Endothelial cell of umbilical vein (primary cell): ENCODE measurements at regions not wholly inside any gene's neighbourhood (a gene's known extent, or its start where the extent isn't known, plus 50 kb on each side); places are given as distances from the start of the nearest gene placed in this dataset.

Experiments used
- BruUV-seq: library from RNA; stranded (reverse); fragments of 400-500 nt; replicated peaks from 2 replicates; lab custom pipeline; 2021; lab: Mats Ljungman, UMichigan
- CTCF ChIA-PET: fragments of 300-600, 350-600 bp; sonication (Branson Sonifier 250); formaldehyde crosslinking; loops from one replicate; lab custom pipeline; 2021; ENCODE audit warnings: antibody characterized with exemption, inconsistent platforms; lab: Charles Lee
- POLR2A ChIA-PET: fragments of 300-600, 350-600 bp; sonication (Branson Sonifier 250); formaldehyde crosslinking; loops from one replicate; lab custom pipeline; 2021; ENCODE audit warnings: antibody characterized with exemption, inconsistent platforms; lab: Charles Lee
- DNase-seq: peaks from one replicate; pipeline ENCODE4 v3.0.0-alpha.2; 2011; ENCODE audit warnings: low read depth, low spot score
- FAIRE-seq: peaks from 2 replicates; lab custom pipeline; 2011; peaks lifted over from hg19 to GRCh38; lab: Jason Lieb, UNC
- H2AFZ ChIP-seq: 2 replicates; pipeline ENCODE4 v1.6.0; 2012; ENCODE audit warnings: low read depth, low read length, control low read depth, inconsistent platforms
- H3K27ac ChIP-seq: 2 replicates; pipeline ENCODE4 v1.5.1; 2011; ENCODE audit warnings: low read depth, mild to moderate bottlenecking, control low read depth, low read length, moderate library complexity; ENCODE audit not compliant: insufficient read depth
- H3K27me3 ChIP-seq, 2 experiments: 2 replicates each; pipeline versions ENCODE4 v1.6.0 to v1.6.1; 2011; ENCODE audit warnings: low read length in 2 of 2, mixed read lengths in 1 of 2; ENCODE audit not compliant: control insufficient read depth in 2 of 2, insufficient read depth in 2 of 2
- H3K36me3 ChIP-seq, 2 experiments: 2 replicates in 1 of 2; 3 replicates in 1 of 2; pipeline ENCODE4 v1.5.1; 2011; ENCODE audit warnings: low read length in 2 of 2, mild to moderate bottlenecking in 1 of 2, moderate library complexity in 1 of 2; ENCODE audit not compliant: control insufficient read depth in 2 of 2, insufficient read depth in 2 of 2; ENCODE audit errors: extremely low read depth in 1 of 2
- H3K4me1 ChIP-seq: 3 replicates; pipeline ENCODE4 v1.5.1; 2011; ENCODE audit warnings: mild to moderate bottlenecking, low read length; ENCODE audit not compliant: control insufficient read depth, insufficient read depth; ENCODE audit errors: extremely low read depth
- H3K4me2 ChIP-seq: 2 replicates; pipeline ENCODE4 v1.6.1; 2011; ENCODE audit warnings: low read length, control low read depth, mixed read lengths; ENCODE audit not compliant: insufficient read depth
- H3K4me3 ChIP-seq, 3 experiments: fragments of 200-600 bp in 1 of 3; sonication (generic), shearing (Covaris generic) in 1 of 3; replicated peaks in 1 of 3; 2 replicates each; pipeline ENCODE4 v1.5.1; 2011 to 2016; ENCODE audit warnings: control low read depth in 3 of 3, low read length in 3 of 3, mild to moderate bottlenecking in 2 of 3, inconsistent platforms in 1 of 3, low read depth in 1 of 3, moderate library complexity in 1 of 3; ENCODE audit not compliant: insufficient read depth in 1 of 3
- H3K79me2 ChIP-seq: 2 replicates; pipeline ENCODE4 v1.6.0; 2012; ENCODE audit warnings: low read length, inconsistent platforms; ENCODE audit not compliant: control insufficient read depth, insufficient read depth
- H3K9ac ChIP-seq: replicated peaks from 2 replicates; pipeline ENCODE3; 2011; ENCODE audit warnings: low read length, control low read depth; ENCODE audit not compliant: insufficient read depth; ENCODE audit errors: extremely low read depth
- H3K9me1 ChIP-seq: replicated peaks from 3 replicates; pipeline ENCODE4 v1.6.0; 2011; ENCODE audit warnings: mild to moderate bottlenecking, low read length; ENCODE audit not compliant: control insufficient read depth, insufficient read depth; ENCODE audit errors: extremely low read depth
- H3K9me3 ChIP-seq: replicated peaks from 2 replicates; pipeline ENCODE4 v1.5.1; 2012; ENCODE audit warnings: low read length, inconsistent platforms; ENCODE audit not compliant: control insufficient read depth, insufficient read depth
- H4K20me1 ChIP-seq: replicated peaks from 2 replicates; pipeline ENCODE3; 2011; ENCODE audit warnings: mild to moderate bottlenecking, low read length; ENCODE audit not compliant: control insufficient read depth, insufficient read depth; ENCODE audit errors: extremely low read depth
- CTCF ChIP-seq, 2 donors: IDR thresholded peaks; 1 replicate in 1 of 2; 2 replicates in 1 of 2; pipeline ENCODE4 v1.5.1; 2011; ENCODE audit warnings: low read length in 2 of 2, mild to moderate bottlenecking in 2 of 2, moderate library complexity in 2 of 2, control low read depth in 1 of 2, inconsistent platforms in 1 of 2, low read depth in 1 of 2; ENCODE audit not compliant: insufficient read depth in 1 of 2; ENCODE audit errors: extremely low read depth in 1 of 2
- EZH2 ChIP-seq: IDR thresholded peaks from 2 replicates; pipeline ENCODE4 v1.6.1; 2012; ENCODE audit warnings: borderline replicate concordance, low read depth, mild to moderate bottlenecking, moderate library complexity, low read length, inconsistent platforms; ENCODE audit not compliant: severe bottlenecking
- GATA2 ChIP-seq: IDR thresholded peaks from 2 replicates; pipeline ENCODE4 v1.7.0; 2011; ENCODE audit warnings: low read depth, mild to moderate bottlenecking, moderate library complexity, mixed read lengths, low read length; ENCODE audit not compliant: insufficient read length, insufficient read depth
- POLR2A ChIP-seq: IDR thresholded peaks from 2 replicates; pipeline ENCODE4 v1.6.1; 2012; ENCODE audit warnings: low read depth, mild to moderate bottlenecking, control low read depth, low read length
- POLR2AphosphoS5 ChIP-seq: IDR thresholded peaks from 2 replicates; pipeline ENCODE4 v1.6.1; 2012; ENCODE audit warnings: low read depth, mild to moderate bottlenecking, control low read depth, low read length, moderate library complexity; ENCODE audit not compliant: insufficient read depth
- dilution Hi-C: fragments of 300-500 bp; cut with MboI; formaldehyde crosslinking; loops from one replicate; pipeline ENCODE4 v1.15.0; 2019; ENCODE audit warnings: low sequenced_read_pairs; ENCODE audit not compliant: extremely low pct_ligation_motif_present
- intact Hi-C: fragments of 100-400 bp; cut with micrococcal nuclease; formaldehyde crosslinking; loops from one replicate; pipeline ENCODE4 v1.10.0; 2022
- TF ChIP-seq, protein P1 (sequence below): IDR thresholded peaks from 2 replicates; pipeline ENCODE4 v1.6.1; 2011; ENCODE audit not compliant: insufficient read depth, insufficient read length

DNA sequence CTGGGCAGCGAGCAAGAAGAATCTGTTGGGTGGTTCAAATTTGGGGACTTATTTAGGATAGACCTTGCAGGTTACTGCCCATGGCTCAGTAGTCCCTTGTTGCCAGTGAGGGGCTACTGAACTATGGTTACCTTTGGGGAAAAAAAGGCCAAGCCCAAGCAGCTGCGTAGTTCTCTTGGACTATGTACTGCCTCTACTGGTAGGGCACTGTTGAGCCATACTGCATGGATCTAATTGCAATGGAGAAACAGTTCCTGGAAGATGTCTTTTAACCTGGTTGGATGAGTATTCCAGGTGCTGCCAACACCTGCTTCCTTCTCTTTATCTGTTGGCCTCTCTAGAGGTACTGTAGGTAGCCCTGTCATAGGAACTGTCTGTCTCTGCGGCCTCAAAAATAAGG is 671.9 kb upstream of the CBLB start:
- no TSS peak for BruUV-seq
- ChIA-PET POLR2A (no interaction called here), CTCF (no interaction called here)
- Histone ChIP-seq H3K4me2 (no peak overlapping the region), H3K4me1 (no peaks in the 10 kb centered on the region), H2AFZ (no peak overlapping the region), H3K4me3 (no peak overlapping the region), H3K79me2 (no peaks in the 10 kb centered on the region), H3K9me3 (no peaks in the 10 kb centered on the region), H3K9ac (no peak overlapping the region), H3K27ac (no peak overlapping the region), H4K20me1 (no peaks in the 10 kb centered on the region), H3K9me1 (no peaks in the 10 kb centered on the region), H3K36me3 (no peaks in the 10 kb centered on the region), H3K27me3 (peaks cover 0 to 2% of the 10 kb centered on the region in 2 experiments)
- TF ChIP-seq, protein P1, sequence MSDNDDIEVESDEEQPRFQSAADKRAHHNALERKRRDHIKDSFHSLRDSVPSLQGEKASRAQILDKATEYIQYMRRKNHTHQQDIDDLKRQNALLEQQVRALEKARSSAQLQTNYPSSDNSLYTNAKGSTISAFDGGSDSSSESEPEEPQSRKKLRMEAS: no peak
- no peak for TF ChIP-seq EZH2
- no peak for TF ChIP-seq CTCF (IDR thresholded peaks at IDR 0.05; ENCODE audit: extremely low read depth in 1 of 2, insufficient read depth in 1 of 2, low read depth in 1 of 2, low read length in 2 of 2)
- TF ChIP-seq POLR2AphosphoS5: no peak
- TF ChIP-seq GATA2: no peak
- no peak for TF ChIP-seq POLR2A
- dilution Hi-C loops (no loop called here), intact Hi-C loops (no loop called here)
- FAIRE-seq: no peak
- no peak for DNase-seq
